ENCODE measurements at regions not wholly inside any gene's neighbourhood (a gene's known extent, or its start where the extent isn't known, plus 50 kb on each side); places are given as distances from the start of the nearest gene placed in this dataset.

DNA sequence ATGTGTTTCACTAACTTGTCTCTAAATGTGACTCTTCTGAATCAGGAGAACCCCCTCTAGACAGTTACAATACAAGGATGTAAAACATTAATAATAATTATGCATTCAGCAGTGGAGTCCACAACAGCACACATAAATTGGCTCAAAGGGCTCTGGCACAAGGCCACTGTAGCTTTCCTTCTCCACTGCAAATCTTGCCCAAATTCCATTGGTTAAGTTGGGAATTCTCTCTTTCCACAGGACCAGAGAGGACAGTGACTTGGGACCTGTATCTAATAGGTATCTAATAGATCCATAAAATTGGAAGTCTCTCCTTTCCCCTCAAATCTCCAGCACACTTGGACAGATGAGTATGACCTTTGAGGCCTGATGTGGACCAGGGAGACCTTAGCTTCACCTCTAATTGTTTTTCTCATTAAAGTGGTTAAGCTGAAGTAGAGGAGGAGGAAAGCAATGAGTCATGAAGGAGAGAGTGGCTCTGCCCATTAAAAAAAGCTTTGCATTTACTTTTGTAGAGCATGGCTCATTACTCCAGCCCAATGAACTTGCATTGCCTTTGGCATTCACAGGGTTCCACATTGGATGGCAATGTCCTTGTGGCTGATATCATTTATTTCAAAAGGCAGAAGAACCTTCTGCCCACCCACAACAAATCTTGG, 72.3 kb upstream of the SH3RF1 start:
- TF ChIP-seq CTCF (IDR thresholded peaks at IDR 0.05; ENCODE audit: insufficient read depth, low read depth, low read length, missing control alignments): no peak
- peak; percentile 30 for DNase-seq (ENCODE audit: low read depth)
- H3K4me3 ChIP-seq (ENCODE audit: low read length): no peak overlapping the region

DNA sequence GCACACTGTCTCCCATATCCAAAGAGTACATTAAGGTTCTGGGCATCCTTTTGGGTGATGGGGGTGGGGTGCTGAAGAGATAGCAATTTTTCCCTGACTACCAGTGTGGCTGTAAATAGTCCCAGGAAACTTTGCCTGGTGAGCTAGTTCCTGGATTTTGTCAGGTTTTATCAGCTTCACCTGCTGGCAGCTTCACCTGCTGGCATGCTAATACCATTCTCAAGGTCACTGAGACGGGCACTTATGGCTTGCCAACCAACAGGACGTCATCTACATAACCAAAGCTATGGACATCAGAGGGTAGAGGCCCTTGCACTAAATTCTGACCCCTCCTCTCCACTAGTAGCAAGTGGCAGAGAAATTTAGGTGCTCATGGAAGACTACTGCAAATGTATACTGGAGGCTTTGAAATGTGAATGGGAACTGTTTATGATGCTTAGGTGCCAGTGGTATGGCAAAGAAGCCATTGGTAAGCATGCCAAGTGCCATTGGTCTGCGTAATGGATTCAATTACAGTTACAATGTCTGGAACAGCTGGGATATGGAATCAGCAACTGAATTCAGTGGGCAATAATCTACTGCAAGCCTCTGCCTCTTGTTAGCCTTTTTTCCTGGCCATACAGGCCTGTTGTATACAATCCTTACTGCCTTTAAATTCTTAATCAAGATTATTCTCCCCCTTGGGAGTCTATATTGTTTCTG, 71.6 kb upstream of the SH3RF1 start:
- TF ChIP-seq CTCF (IDR thresholded peaks at IDR 0.05; ENCODE audit: insufficient read depth, low read depth, low read length, missing control alignments): no peak
- no peak overlapping the region for H3K4me3 ChIP-seq (ENCODE audit: low read length)
- no peak for DNase-seq (ENCODE audit: low read depth)

DNA sequence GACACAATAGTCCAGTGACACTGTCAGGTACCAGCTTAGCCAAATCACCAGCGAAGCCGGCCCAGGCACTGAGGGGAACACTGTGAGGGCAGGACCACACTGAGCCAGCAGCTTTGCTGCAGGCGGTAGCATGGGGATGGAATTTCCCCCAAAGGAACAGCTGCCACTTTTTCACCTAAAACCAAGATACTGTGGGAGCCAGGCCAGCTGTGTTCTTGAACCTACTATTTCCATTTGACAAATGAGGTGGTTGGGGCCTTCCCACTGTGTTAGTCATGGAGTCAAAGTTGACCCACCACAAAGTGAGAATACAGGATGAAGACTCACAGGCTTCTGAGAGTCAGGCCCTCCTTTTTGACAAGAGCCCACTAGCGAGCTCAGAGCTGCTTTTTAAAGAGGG, 70.7 kb upstream of the SH3RF1 start:
- TF ChIP-seq CTCF (IDR thresholded peaks at IDR 0.05; ENCODE audit: insufficient read depth, low read depth, low read length, missing control alignments): no peak
- no peak for DNase-seq (ENCODE audit: low read depth)
- no peak overlapping the region for H3K4me3 ChIP-seq (ENCODE audit: low read length)

DNA sequence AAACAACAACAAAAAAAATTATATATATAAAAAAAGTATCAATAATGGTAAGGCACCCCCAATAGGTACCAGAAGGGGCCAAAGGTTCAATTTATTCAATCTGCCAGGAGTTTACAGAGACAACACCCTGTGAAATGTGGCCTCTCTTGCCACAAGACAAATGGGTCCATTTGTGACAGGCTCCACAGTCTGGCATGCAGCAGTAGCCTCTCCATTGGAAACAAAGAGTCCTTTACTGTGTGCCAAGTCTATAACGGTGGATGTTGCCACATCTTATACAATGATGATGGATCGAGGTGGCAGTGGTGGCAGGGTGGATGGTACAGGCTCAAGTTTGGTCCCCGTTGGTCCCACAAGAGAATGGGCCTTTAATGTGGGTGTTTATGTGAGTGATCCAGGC, 70.1 kb upstream of the SH3RF1 start:
- no peak for TF ChIP-seq CTCF (IDR thresholded peaks at IDR 0.05; ENCODE audit: insufficient read depth, low read depth, low read length, missing control alignments)
- no peak overlapping the region for H3K4me3 ChIP-seq (ENCODE audit: low read length)
- DNase-seq (ENCODE audit: low read depth): no peak

GRCh38 chr4:169338241-169338640, 67.5 kb upstream of the SH3RF1 start:
- TF ChIP-seq CTCF (IDR thresholded peaks at IDR 0.05; ENCODE audit: insufficient read depth, low read depth, low read length, missing control alignments): no peak
- DNase-seq (ENCODE audit: low read depth): no peak
- no peak overlapping the region for H3K4me3 ChIP-seq (ENCODE audit: low read length)

DNA sequence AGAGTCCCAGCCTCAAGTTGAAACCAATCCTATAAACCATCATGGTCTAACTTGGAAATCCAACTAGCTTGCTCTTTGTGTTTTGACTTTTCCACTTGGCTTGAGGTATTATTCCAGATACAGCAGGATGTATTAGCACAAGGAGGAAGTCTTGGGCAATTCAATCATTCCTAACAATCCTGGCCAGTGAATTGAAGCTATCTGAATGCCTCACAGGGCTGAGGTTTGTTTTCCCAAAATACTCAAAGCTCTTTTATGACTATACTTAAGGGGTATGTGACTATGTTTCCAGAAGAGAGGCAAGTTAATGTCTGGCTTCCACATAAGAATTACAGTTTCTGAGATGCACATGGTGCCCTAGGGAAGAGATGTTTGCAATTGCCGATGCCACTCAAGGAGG, 66.8 kb upstream of the SH3RF1 start:
- no peak overlapping the region for H3K4me3 ChIP-seq (ENCODE audit: low read length)
- peak; percentile 85 for DNase-seq (ENCODE audit: low read depth)
- no peak for TF ChIP-seq CTCF (IDR thresholded peaks at IDR 0.05; ENCODE audit: insufficient read depth, low read depth, low read length, missing control alignments)

DNA sequence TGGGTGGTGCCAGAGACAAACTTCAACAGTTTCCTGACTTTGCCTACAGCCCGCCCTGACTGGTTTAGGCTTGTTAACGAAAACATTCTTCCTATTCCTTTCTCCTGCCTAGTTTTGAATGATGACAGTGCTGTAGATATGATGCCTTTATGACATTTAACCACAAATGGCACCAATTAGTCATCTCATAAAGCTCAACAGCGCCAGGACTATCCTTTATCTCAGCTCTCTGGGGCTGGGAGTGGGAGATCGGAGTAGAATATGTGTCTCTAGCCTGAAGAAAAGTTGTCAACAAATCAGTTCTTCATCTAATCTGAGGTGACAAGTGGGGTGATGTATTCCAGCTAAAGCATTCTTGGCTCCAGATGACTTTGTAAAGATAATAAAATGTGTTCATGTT, 64.6 kb upstream of the SH3RF1 start:
- no peak for TF ChIP-seq CTCF (IDR thresholded peaks at IDR 0.05; ENCODE audit: insufficient read depth, low read depth, low read length, missing control alignments)
- DNase-seq (ENCODE audit: low read depth): peak; percentile 89
- no peak overlapping the region for H3K4me3 ChIP-seq (ENCODE audit: low read length)

Measured in epithelial cell of esophagus (primary cell).